Stimulated activated CD8-positive, alpha-beta memory T cell treated with anti-CD3 and anti-CD28 coated beads, Interleukin-7, amount 100 ng/mL, for 4 hours (primary cell): ENCODE measurements at regions not wholly inside any gene's neighbourhood (a gene's known extent, or its start where the extent isn't known, plus 50 kb on each side); places are given as distances from the start of the nearest gene placed in this dataset.

ENCODE experiments used
- DNase-seq, 2 donors: peaks; one replicate each; pipeline ENCODE4 v3.0.0-alpha.2; 2020; ENCODE audit warnings: low read depth in 2 of 2

DNA sequence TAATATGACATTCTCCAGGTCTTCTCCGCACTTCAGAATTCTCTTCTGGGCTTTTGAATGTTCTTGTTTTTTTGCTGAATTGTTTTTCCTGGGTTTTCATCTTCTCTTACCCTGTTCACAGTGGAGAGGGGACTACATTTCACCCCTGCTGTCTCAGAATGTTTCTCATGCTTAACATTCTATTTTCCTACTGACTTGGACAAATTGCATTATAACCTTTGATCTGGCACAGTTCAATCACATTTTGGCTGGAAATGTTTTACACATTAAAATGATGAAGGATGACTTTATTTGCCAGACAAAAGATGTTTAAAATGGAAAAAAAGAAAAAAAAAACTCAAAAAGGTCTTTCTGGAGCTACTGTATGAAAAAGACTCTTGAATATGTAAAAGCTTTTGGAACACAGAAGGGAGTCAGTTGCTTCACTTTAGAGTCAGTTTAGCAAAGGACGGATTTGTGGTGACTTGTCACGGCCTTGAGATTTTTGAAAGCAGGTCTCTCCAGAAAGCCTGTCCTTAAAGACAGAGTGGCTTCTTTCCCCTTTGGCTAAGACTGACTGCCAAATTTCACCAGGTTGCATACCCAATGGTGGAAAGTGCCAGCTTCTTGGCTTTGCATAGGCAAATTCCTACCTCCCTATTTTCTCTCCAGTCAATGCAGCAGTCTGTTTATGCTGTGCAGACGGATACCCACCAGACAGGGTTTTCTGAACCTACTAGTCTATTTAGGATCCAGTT, 401.0 kb upstream of the TBL1XR1 start:
- no peak for DNase-seq

DNA sequence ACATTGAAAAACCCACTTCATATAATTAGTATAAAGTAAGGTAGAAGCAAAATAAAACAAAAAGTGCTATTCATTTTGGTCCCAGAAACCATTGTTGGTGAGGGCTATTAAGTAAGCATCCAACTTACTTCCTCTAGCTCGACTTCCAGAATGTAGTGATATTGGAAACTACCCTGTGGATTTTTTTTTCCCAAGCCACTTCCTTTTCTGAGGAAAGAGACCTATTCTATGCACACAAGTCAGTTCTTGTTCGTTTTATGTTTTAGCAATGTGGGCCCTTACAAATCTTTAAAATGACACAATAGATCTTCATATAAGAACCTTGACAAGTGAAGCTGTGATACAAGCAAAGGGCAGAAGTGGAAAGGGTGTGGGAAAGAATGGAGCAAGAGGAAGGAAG, 402.0 kb upstream of the TBL1XR1 start:
- DNase-seq, result no peak

DNA sequence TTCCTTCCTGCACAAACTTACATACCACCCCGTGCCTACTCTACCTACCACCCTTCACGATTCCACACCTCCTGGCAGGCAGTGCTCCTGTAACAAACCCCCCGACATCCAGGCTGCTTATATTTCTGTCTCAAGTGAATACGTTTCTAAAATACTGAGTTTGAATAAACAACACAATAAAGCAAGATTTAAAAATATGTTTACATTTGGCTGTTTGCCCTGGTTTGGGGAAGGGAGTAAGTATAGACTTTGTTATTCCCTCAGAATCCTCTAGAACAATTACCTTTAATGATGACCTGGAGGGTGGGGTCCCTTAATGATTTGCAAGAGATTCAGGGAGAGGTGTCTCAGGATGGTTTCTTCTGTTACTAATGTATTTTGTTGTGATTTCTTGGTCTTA, 402.6 kb upstream of the TBL1XR1 start:
- no peak for DNase-seq

DNA sequence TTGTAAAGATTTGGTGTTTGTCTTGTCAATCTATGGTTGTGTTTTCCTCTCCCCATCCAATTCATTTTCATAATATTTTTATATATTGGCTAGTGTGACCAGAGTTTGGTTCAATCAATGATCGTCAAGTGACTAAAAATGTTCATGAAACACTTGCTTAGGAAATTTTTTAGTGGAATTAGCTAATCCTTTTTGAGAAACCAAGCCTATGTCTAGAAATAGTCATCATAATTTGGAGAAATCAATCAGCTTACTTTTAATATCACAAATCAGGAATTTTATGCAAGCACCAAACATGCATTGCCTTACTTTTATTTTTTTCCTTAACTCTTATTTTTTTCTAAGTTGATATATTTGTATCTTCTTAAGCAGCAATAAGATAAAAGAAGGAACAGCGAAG, 403.1 kb upstream of the TBL1XR1 start:
- no peak for DNase-seq

DNA sequence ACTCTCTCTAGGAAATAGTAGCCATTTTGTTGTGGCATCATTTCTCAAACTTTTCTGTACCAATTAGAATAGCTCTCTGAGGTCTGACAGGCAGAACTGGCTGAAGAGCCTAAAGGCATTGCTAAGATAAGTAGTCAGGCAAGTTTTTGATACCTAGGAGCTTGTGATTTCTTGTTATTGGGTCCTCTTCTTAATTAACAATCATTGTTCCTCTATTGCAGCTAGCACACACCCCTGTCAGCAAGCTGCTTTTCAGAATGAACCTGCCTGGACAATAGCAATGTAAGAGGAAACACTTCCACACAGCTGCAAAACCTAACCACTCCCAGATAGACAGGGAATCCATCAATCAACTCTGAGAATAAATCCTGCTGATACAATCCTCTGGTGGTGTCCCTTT, 403.9 kb upstream of the TBL1XR1 start:
- DNase-seq, result no peak

DNA sequence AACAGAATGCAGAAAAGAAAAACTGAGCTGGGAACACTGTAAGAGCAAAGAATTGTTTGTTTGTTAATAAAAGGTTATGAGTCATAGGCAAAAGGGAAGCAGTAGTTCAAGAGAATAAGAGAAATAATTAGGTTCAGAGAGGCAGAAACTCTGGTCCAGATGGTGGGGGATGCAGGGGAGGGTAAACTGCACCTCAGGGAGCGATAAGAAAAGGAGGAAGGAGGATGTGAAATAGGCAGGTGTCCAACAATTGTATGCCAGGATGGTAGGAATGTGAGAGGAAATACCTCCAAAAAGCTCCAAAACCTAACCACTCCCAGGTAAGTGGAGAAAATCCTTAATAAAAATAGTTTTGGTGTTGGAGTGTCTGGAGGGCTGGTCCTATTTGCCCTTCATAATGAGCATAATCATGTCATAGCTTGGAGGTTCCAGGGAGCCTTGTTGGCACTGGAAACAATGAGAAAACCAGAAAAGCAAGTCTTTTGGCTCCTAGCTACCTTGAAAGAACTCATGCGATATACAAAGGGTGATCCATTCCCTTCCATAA, 405.4 kb upstream of the TBL1XR1 start:
- no peak for DNase-seq

DNA sequence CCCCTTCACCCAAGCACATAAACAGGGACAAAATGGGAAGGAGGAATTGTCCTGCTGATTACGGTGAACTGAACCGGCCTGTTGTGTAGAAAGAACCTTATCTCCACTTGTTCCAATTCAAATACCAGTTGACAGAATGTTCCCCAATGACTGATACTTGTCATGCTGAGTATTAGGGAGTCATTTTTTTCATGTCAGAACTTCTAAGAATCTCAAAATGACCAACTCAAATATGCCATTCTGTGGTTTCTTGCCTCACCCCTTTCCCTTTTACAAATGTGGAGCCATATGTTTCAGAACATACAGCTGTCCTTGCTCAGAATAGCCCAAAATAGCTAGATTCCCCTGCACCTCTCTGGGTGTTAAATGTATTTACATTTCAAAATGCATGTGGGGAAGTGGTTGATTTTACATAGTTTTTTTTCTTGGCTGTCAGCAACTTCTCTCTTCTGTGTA, 405.9 kb upstream of the TBL1XR1 start:
- no peak for DNase-seq

DNA sequence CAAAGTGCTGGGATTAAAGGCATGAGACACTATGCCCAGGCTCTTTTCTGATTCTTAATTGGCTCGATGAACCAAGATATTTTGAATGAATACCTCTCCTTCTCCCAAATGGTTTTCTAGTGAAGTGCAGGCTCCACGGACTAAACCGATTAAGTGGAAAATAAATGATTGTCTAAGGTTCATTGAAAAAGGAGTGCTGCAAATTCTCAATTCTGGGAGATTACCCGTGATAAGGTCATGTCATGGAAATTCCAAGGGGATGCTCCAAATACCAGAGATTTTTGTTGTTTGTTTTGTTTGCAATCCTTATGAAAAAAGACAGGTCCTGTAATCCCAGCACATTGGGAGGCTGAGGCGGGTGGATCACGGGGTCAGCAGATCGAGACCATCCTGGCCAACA, 406.9 kb upstream of the TBL1XR1 start:
- DNase-seq, result no peak

DNA sequence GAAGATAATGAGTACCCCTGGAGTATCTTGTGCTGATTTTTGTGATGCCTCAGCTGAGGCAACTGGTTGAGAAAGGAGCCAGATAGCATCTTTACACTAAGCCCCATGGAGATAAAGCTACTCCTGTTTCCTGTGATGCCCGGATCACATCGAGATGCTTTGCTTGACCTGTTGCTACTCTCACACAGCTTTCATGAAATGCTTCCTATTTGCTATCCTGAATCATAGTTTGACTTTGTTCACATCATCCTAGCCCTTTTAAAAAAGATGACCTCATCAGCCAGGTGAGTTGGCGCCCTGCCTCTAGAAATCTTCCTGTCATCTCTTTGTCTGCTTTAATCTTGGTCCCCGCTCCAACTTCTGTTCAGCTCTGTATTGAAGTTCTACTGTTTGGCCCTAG, 409.6 kb upstream of the TBL1XR1 start:
- no peak for DNase-seq

DNA sequence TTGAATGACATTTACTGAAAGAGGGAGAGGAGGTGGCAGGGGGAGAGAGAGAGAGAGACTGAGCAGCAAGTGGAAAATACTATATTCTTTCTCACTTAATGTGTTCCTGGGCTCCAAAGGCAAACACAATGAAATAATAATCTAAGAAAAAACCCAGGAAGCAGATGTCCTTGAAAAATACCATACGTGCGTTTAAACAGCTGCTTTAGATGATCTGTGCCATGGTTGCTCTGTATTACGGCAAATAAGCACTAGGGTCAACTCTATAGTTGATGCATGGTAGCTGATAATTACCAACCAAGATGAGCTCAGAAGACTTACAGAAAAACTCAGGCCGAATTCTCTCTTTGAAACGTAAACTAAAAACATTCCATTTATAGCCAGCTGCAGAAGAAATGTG, 410.3 kb upstream of the TBL1XR1 start:
- no peak for DNase-seq

DNA sequence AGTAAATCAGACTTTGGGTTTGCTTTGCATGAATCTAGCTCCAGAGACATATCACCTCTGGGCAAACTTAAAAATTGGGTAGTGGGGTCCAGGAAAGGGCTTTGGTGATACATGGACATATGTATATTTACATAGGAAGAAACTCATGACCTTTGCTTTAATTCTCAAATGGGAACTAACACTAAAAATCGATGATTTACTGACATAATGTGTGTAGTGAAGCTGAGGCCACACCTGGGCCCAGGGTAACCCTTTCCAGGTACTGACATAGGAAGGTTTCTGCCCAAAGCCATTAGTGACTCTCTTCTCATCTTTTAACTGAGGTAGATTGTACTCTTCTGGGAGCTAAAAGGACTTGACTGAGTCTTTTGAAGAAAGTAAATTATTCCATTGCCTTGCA, 411.2 kb upstream of the TBL1XR1 start:
- DNase-seq, result no peak

DNA sequence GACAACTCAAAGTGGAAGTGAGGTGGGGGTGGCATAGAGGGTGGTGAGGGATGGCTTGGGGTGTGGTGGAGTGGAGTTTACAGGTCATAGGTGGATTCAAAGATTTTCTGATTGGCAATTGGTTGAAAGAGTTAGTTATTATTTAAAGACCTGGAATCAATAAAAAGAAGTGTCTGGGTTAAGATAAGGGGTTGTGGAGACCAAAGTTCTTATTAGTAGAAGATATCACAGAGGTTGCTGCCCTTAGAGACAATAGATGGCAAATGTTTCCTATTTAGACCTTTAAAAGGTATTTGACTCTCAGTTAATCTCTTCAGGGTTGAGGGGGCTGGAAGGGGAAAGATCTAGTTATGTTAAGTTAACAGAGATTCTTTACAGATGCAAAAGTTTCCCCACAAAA, 412.3 kb upstream of the TBL1XR1 start:
- DNase-seq, result no peak

DNA sequence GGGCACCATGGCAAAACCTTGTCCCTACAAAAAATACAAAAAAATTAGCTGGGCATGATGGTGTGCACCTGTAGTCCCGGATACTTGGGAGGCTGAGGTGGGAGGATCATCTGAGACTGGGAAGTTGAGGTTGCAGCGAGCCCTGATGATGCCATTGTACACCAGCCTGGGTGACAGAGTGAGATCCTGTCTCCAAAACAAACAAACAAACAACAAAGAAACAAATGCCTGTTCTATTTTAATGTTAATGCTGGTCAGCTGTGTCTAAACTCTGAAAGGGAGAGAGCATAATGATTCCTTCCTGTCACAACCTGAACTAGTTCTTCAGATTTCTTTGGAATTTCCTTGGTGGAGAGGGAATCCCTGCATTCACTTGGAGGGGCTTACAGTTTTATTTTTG, 413.0 kb upstream of the TBL1XR1 start:
- no peak for DNase-seq

DNA sequence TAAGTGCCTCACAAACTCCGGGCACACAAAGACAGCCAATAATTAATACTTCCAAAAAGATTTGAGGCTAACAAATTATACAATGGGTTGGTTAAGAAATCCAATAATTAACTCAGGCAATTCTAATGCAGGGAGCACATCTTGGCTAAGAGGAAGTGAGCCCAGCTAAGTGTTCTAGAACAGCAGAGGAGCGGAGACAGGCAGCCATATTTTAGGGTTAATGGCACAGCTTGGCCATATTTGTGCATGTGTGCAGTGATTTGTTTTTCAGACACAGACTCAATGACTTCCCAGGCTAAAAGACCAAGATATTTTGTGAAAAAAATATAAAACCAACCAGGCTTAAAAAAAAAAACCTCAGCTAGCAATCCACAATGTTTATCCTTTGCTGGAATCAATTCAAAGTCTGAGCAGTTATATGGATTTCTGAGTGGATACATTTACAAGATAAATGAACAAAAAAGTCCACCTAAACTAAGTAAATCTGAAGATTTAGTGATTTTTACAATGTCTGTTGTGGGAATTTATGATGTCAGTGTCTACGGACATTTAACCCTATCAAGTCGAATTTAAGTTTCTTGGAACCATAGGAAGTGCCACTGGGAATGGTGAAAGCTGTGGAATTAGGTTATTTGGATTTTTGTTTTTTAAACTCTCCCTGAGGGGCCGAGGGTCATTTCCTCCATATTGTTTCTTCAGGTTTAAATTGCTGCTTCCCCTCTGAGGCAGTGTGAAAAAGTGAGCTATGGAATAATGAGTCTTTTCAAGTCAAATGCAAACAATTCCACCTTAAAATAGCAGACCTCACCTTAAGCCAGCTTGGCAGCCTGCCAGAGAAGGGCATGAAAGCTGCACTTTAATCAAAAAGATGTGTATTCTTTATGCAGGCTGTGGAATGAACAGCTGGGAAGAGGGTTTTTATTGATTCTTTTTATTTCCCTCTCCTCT, 413.7 kb upstream of the TBL1XR1 start:
- DNase-seq, result no peak

DNA sequence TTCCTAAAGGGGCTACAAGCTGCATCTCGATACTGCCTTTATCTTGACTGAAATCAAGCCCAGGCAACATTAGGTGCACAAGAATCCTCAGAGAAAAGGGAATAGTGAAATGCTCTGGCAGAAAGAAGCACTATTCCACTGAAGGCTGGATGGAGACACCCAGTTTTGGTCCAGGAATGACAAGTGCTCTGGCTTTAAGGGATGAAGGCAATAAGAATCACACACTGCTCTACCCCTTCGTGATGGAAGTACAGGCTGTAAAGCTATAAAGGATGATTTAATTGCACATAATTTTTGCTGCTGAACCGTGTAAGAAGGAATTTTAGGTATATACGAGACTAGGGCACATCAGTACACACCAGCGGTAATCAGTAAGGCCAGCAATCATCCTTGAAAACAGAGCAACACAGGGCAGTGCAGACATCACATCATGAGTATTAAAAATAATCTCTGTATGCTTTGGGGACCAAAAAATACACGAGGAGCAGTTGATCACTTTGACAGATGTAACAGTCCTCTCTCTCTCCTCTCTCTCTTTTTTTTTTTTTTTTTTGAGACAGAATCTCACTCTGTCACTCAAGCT, 414.6 kb upstream of the TBL1XR1 start:
- no peak for DNase-seq

DNA sequence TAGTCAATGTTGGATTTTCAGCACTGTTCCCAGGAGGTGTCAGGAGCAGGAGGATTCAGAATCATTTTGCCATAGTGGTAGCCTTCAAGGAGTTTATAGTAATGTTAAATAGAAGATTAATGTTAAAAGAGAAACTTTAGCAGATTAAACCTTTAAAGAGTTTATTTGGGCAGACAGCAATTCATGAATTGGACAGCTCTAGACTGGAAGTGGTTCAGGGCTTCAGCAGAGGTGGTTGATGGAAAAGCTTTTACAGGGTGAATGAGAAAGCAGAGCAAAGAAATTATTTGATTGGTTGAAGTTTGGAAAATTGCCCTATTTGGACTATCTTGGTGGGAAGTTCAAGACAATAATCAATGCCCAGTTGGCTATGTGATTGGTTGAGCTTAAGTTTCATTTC, 416.6 kb upstream of the TBL1XR1 start:
- DNase-seq, result no peak

DNA sequence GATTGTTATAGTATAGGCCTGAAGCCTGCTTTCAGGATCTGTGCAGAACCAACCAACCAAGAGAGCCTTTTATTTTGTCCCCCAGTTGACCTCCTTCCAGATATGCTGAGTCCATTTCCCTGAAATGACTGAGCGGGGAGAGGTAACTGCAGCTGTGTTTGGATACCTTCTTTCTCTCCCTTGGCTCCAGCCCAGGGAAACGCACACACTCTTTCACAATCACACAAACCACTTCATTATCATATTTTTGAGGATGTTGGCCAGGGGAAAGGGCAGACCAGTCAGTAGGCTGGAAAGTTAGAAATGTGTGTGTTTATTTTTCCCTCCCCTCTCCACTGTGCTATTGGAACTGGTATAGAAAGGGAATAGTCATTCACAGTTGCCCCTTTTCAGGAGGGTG, 417.7 kb upstream of the TBL1XR1 start:
- DNase-seq, result no peak

DNA sequence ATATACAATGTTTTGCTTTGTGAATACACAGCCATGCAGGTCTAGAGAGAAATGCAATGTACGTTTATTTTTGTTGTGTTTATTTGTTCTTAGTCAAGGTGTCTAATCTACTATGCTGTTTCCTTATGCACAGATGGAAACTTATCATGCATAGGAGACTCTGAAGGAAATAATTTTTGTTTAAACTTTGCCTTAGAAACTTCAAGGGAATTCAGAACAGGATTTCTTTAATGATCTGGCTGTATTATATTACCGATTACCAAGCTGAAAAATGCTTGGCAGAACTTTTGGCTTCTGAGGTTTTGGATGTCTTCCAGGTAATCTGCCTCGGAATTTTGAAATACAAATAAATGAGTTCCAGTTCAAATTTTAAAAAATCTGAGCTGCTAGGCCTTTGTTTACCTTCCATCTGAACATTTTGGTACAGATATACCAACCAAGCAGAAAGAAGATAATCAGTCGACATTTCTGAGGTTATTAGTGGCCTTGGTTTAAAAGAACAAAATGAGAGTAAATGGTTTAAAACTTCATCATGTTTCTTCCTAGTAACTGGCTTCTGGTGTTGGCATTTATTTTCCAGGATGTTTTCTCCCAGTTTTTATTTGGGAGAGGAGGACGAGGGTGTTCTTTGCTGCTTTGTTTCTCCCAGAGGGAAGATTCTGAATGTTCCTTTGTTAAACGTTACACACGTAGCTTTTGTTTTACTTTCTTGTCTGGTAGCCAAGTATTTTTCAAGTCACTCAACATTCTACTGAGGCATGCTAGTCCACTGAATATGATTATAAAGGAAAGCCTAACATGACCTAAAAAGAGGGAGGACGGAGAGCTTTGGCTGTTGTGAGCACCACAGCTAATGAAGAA, 421.8 kb upstream of the TBL1XR1 start:
- DNase-seq, result no peak

DNA sequence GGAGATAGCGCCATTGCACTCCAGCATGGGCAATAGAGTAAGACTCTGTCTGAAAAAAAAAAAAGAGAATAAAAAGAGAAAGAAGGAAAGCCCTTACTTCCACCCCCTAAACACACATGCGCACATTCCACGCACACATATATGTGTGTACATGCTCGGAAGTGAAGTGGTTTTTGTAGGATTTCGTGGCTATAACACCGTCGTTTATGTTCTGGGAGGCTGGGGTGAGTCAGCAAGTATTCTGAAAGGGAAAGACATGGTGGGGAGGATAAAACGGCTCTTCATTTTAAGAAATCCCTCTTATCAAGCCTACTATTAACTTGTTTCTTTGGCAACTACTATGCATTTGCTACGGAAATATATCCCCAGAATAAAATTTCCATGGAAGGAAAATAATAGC, 422.8 kb upstream of the TBL1XR1 start:
- DNase-seq, result no peak

DNA sequence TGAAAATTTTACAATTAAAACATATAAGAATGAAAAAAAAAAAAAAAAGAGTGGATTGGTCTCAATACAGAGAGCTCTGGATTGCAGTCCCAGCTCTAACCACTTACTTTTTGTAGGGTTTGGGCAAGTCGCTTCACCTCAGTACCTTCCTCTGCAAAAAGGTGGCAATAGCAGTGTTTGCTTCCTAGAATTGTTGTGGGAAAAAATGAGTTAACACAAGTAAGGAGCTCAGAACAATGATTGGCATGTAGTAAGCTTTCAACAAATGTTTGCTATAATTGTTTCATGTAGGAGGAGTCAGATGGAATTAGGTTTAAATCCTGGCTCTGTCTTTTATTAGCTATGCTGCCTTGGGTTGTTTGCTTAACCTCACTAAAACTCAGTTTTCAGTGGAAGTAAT, 425.2 kb upstream of the TBL1XR1 start:
- DNase-seq, result no peak

DNA sequence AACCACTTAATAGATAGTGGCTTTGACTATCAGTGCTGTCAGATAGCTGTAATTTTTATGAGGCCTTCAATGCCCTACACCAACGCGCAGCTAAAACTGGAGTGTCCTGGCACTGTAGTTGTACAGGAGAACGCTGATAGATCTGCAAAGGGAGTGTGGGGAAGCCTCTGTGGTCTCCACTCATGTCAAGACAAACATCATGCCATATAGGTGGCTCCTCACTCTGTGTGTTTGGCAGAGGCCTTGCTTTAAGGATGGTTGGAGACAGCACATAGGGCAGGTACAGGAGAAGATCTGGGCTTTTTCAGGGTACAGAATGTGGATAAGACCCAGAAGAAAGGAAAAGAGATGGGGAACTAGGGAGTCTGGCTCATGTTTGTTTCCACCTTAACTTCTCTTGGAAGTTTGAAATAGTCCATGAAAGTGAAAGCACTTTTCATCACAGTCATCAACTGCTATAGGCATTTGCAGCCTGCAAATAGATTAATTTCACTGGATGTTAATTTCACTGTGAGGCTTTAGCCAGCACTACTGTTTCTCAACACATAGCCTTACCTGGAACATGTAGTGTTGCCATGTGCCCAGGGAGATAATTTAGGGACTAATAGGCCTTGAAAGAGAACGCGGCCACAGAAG, 425.8 kb upstream of the TBL1XR1 start:
- no peak for DNase-seq
